ENCODE measurements at regions not wholly inside any gene's neighbourhood (a gene's known extent, or its start where the extent isn't known, plus 50 kb on each side); places are given as distances from the start of the nearest gene placed in this dataset.

- TF ChIP-seq SIN3A (IDR thresholded peaks at IDR 0.05; ENCODE audit: borderline replicate concordance, insufficient read depth, low read length) = no peak
- TF ChIP-seq REST (IDR thresholded peaks at IDR 0.05; ENCODE audit: insufficient read depth in 1 of 2, low read depth in 2 of 2, low read length in 2 of 2) = no peak
- TF ChIP-seq POLR2AphosphoS5 (IDR thresholded peaks at IDR 0.05; ENCODE audit: low read depth, low read length) = no peak
These were observed 645.5 kb downstream of the ADGRL2 start for GRCh38 chr1:82446236-82446635.
